GM12873 (cell line): ENCODE measurements at regions not wholly inside any gene's neighbourhood (a gene's known extent, or its start where the extent isn't known, plus 50 kb on each side); places are given as distances from the start of the nearest gene placed in this dataset.

ENCODE experiments used
- TF ChIP-seq, protein P1 (sequence below): IDR thresholded peaks from 2 replicates; pipeline ENCODE4 v1.5.1; 2012; ENCODE audit warnings: low read depth, mild to moderate bottlenecking, moderate library complexity, low read length, control low read depth; ENCODE audit not compliant: insufficient read depth; ENCODE audit errors: missing control alignments

DNA sequence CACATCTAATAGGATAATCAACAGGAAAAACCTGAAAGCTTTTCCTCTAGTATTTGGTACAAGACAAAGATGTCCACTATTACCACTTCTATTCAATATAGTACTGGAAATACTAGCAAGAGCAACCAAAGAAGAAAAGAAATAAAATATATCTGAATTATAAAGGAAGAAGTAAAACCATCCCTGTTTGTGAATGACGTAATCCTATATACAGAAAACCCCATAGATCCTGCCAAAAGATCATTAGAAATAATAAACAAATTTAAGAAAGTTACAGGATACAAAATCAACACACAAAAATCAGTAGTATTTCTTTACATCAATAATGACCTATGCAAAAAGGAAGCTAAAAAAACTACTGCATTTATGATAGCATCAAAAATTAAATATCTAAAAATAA is 1191.3 kb upstream of the C9orf72 start:
- TF ChIP-seq, protein P1, sequence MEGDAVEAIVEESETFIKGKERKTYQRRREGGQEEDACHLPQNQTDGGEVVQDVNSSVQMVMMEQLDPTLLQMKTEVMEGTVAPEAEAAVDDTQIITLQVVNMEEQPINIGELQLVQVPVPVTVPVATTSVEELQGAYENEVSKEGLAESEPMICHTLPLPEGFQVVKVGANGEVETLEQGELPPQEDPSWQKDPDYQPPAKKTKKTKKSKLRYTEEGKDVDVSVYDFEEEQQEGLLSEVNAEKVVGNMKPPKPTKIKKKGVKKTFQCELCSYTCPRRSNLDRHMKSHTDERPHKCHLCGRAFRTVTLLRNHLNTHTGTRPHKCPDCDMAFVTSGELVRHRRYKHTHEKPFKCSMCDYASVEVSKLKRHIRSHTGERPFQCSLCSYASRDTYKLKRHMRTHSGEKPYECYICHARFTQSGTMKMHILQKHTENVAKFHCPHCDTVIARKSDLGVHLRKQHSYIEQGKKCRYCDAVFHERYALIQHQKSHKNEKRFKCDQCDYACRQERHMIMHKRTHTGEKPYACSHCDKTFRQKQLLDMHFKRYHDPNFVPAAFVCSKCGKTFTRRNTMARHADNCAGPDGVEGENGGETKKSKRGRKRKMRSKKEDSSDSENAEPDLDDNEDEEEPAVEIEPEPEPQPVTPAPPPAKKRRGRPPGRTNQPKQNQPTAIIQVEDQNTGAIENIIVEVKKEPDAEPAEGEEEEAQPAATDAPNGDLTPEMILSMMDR: no peak

DNA sequence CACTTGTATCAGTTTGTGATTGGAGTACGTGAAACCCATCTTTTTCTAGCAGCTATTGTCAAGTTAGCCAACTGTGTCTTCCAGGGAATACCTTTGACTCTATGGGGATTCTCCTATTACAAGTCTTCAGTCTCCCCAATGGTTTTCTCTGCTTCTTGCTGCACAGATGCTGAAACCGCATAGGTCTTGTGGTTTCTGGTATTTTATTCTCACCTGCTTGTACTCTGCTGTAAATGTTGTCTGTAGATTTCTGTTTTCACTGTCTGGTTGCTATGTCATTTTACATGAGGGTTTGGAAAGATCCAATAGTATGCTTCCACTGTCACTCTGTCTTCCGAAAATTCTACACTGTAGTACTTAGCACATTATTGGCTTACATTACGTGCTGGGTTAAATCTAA is 1196.9 kb upstream of the C9orf72 start:
- TF ChIP-seq, protein P1: no peak

DNA sequence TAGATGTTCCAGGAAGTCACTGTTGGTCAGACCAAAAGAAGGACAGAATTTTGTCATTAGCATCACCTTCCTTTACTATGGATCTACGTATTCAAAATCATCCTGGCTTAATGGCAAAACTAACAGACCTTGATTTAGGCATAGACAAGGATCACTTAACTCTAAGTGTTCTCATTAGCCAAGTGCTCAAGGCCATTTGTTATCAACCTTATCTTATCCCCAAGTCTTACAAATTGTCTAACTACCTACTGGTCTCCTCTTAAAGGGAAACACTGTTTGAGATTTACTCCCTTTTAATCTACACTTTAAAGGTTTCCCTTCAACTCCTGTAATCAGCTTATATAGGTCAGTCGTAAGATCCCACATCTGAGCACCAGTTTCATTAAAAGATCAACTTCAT is 1197.5 kb upstream of the C9orf72 start:
- TF ChIP-seq, protein P1: no peak

DNA sequence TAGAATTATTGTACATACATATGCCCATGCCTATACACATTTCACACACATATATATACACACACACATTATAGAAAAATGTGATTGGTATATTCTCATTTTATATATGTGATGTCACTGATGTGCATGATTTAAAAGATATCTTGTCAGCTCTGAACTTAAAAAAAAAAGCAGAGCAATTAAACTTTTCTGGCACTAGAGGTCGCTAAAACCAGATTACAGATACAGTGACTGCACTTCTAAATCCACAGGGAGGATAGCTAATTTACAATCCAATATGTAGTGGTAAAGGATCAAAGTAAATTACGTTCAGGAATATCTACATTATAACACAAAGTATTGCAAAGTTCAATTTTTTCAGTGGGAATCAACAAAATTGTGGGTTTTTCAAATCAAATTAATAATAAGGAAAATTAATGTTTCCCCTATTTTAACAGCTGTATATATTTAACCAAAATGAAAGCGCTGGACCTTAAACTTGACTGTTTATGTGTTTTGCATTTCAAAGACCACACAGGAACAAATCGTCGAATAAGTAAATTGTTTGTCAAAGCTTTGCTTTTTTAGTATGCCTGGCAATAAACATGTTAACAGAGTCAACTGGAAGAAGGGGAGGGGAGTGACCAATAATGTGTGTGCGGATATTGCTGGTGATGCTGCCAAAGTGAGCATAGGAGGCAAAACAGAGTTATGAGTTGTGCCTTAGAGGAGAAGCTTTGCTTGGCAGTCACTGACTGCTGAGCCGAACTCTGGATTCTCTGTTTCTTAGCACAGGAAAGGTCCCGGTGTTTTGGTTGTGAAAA is 1201.4 kb upstream of the C9orf72 start:
- TF ChIP-seq, protein P1: peak; percentile 49

- TF ChIP-seq, protein P1: no peak
These were observed 1206.0 kb upstream of the C9orf72 start for GRCh38 chr9:28779243-28779642.

- TF ChIP-seq, protein P1: no peak
These were observed 1208.2 kb upstream of the C9orf72 start for GRCh38 chr9:28781481-28781880.

GRCh38 chr9:28782630-28783029 is 1209.3 kb upstream of the C9orf72 start:
- TF ChIP-seq, protein P1: no peak
